GM19351 (cell line): ENCODE measurements at regions not wholly inside any gene's neighbourhood (a gene's known extent, or its start where the extent isn't known, plus 50 kb on each side); places are given as distances from the start of the nearest gene placed in this dataset.
A peak's percentile ranks its signal among the peaks of the same experiment; 100 is the strongest.

Source experiments
- ATAC-seq: cut with Tn5 transposase; IDR thresholded peaks from one replicate; pipeline ENCODE4 v1.9.1; 2021; ENCODE audit warnings: mild to moderate bottlenecking, moderate library complexity; ENCODE audit not compliant: unreplicated experiment

DNA sequence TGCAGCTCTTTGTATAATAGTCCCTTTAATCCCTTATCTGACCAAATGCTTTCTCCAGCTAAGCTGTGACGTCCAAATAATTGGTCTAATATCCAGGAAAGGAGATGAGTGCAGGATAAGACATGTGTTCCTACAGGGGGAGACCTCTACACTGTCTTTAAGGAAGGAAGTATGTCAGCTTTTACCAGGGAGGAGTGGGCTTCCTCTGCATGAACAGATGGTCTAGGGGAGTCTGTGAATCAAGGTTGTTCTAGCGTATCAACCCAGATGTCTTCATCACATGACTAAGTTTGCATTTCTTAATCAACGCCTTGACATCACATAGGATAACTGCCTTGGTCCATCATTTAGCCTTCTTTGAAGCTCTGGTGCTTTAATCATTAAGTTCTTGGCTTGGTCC is 528.2 kb downstream of the MRPL39 start:
- ATAC-seq: no peak

- no peak for ATAC-seq
These were observed 545.2 kb downstream of the MRPL39 start for GRCh38 chr21:25062061-25062460.

DNA sequence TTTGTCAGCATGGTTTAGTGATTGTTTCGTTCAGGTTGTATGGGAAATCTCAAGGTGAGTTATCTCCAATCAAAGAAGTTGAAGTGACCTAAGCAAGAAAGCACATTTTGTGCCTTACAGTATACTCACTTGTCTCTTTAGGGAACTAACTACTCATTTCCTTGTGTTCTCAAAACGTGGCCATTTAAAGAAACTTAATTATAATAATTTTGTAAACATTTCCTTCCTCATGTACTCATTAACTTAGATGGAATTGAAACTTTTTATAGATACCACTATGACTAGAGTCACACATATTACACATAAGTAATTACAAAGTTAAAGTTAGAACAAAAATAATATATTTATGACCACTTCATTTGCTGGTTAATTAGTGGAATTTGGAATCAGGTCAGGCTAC is 552.6 kb downstream of the MRPL39 start:
- no peak for ATAC-seq

- ATAC-seq: peak; percentile 94
These were observed 567.6 kb downstream of the MRPL39 start for GRCh38 chr21:25039461-25040380.

DNA sequence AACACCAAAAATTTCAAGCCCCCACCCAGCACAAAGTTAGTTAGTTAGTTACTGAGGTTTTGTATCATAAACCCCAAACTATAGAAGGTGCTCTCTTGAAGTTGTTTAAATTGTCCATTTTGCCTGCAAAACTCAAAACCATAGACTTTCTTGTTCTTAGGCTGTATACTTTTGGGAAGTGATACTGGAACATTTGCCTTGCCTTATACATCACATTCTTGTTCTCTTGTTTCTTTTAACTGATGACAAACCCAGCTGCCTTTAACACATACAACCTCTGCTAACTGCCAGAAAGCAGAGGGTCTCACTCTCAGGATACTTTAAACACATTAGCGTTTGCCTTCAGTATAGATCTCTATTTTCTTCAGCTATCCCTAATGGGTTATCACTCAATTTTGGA is 570.5 kb downstream of the MRPL39 start:
- ATAC-seq: no peak

- ATAC-seq: no peak
These were observed 575.5 kb downstream of the MRPL39 start for GRCh38 chr21:25031750-25032149.

GRCh38 chr21:25029580-25029979 is 577.7 kb downstream of the MRPL39 start:
- ATAC-seq: no peak

DNA sequence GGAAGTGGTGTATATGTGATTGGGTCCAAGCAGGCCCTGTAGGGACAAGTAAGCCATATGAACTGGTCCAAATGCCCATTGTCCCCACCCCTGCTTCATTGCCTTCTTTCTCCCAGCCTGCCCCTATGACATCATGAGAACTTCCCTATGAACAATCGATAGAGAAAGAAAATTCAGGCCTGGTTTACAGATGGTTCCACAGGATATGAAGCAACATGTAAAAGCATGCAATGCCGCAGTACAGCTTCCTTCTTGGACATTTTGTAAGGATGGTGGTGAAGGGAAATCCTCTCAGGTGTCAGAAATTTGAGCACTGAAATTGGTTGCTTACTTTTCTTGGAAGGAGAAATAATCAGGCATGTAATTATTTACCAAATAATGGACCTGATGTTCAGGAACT is 581.7 kb downstream of the MRPL39 start:
- no peak for ATAC-seq

- ATAC-seq: no peak
These were observed 582.6 kb downstream of the MRPL39 start for GRCh38 chr21:25024639-25025038.

- ATAC-seq: no peak
These were observed 601.9 kb downstream of the MRPL39 start for GRCh38 chr21:25005388-25005787.

DNA sequence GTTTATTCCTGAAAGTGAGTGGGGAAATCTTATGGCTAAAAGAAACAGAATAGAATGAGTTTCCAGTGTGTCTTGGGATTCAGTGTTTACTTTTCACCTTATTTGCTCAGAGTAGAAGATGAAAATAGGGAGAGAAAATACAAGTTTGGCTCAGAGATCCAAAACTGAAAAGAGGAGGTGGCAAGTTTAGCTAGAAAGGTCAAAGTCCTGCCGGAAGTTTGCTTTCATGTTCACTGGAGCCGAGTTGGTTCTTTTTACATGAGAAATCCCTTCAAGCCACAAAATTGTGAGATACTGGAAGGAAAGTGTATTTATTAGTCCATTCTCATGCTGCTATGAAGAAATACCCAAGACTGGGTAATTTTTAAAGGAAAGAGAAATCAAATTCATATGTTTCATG is 604.6 kb downstream of the MRPL39 start:
- ATAC-seq: no peak

DNA sequence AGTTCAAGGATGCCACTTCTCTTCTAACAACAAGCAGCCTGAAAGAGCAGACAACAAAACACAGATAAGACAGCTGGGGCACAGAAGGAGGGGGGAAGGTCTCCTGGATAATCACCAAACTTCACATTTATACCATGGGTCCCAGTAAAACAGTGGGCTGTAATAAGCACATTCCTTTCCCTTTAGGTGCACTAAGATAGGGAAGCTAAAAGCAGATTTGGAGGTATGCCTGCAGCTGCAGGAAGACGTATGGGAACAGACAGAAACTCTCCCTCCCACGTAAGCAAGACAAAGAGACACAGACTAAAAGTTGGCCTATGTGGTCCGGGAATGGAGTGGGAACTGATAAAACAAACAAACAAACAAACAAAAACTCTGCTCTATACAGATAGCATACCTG is 612.1 kb downstream of the MRPL39 start:
- peak; percentile 11 for ATAC-seq

DNA sequence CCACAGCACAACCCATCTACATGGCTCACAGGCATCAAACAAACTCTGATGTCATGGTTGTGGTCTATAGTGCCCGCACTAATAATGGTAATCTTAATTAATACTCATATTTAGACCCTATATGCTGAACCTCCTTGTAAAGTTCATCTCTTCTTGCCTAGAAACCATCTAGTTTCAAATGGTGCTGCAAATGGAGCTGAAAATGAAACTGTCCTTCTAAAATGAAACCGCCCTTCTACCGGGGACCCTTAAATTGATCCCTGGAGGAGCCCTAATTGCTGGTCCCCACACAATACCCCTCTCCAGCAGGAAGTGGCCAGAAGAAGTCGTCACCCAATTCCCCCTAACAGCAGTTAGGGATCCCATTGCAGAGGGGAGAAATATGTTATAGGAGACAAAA is 612.6 kb downstream of the MRPL39 start:
- peak; percentile 64 for ATAC-seq

DNA sequence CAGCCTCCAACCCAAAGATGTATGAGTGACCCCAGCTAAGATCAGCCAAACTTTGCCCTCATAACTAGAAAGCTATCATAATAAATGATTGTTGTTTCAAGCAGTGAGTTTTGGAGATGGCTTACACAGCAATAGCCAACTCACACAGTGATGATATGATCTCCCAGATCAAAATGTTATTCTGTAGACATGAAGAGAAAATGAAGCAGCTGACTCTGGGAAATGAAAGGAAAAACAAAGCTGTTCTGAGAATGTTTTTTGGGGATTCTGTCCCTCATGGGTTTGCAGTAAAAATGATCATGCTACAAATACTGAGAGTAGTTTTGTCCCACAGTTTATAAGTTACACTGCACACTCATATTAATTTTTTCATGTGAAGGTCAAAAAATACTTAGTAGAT is 617.8 kb downstream of the MRPL39 start:
- no peak for ATAC-seq

GRCh38 chr21:24988941-24989340 is 618.3 kb downstream of the MRPL39 start:
- ATAC-seq: no peak

GRCh38 chr21:24976238-24976637 is 631.0 kb downstream of the MRPL39 start:
- peak; percentile 84 for ATAC-seq

- no peak for ATAC-seq
These were observed 638.2 kb downstream of the MRPL39 start for GRCh38 chr21:24969068-24969467.

- peak; percentile 92 for ATAC-seq
These were observed 651.9 kb downstream of the MRPL39 start for GRCh38 chr21:24955275-24955961.

DNA sequence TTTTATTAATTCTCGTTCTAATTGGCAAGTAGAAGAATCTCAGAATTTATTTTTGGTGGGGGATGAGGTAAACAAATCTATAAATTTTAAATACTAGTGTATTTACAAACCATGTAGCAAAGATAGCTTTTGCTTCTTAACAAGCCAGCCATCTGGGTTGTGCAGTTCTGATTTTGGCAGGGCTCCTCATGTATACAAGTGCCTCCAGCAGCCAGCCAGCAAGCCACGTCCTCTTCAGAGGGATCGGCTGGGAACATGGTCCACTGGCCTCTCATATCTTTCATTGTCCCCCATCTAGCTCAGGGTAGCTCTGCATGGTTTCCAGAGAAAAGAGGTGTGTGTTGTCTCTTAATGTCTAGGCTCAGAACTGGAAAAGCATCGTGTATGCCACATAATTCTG is 659.1 kb downstream of the MRPL39 start:
- no peak for ATAC-seq

DNA sequence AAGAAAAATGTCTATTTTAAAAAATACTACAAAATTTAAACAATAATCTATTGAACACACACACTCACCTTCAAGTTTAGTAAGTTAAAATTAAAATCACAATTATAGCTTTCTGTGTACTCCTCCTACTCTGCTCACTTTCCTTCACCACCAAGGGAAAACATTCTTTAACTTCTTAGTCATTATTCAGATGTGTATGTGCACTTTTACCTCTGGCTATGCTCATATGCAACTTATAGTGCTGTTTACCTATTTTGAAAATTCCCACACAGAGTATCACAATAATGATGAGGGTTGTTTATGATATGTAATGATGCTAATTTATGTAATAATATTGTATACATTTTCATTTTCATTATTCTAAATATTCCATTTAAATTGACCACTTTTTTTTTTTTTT is 661.4 kb downstream of the MRPL39 start:
- ATAC-seq: no peak

DNA sequence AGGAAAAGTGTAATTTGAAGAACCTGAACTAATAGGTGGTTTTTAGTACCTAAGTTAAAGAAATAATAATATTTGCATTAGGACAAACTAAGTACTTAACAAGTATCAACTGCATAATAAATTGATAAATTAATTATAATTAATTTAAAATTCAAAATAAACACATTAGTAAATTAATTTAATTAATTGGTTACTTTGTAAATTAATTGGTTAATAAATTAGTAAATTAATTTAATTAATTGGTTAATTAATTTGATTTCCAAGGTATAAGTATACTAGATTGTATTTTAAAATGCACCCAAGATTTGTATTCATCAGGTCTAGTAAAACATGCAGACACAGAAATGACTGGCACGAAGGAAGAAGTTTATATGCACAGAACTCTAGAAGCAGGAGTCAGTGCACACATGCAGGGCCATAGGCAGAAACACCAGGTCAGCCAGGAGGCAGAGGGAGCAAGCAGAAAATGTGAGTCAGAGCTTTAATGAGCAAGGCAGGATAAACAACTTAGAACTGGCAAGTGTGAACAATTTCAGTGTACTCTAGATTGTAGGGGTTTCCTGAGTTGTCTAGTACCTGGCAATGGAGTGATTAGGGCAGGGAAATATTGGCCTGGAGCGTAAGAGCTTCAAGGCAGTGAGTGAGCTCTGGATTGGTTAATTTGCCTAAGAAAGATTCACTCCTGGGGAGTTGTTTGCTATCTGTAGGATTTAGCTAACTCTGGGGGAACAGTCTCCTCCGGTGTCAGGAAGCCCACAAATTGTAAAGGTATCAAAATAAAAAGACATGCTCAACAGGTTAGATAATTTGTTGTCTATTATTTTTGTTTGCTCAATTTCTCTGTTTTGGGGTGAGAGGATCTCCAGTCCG is 665.7 kb downstream of the MRPL39 start:
- ATAC-seq: no peak
